ENCODE measurements at regions not wholly inside any gene's neighbourhood (a gene's known extent, or its start where the extent isn't known, plus 50 kb on each side); places are given as distances from the start of the nearest gene placed in this dataset.

DNA sequence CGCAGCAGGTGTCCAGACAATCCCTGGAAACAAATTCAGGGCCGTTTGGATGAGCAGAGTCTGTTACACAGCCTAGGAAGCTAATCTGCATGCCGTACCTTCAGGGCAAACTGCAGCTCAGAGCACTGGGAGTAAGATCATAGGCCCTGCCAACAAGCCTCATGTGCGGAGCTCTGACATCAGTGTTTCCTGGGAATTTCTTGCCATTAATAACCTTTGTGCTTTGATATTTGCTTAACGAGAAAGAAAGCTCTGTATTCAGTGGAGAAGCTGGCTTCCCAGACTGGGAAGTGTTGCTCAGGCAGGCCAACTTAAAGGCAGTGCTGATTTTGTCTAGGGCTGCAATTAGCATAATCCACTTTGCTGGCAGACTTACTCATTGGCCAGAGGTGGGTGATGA is 116.1 kb upstream of the KLHL25 start:
- no peak overlapping the region for H3K27ac ChIP-seq (ENCODE audit: low read depth, low read length)
- no peaks in the 10 kb centered on the region for H3F3A ChIP-seq (ENCODE audit: control insufficient read depth, insufficient read depth)
- TF ChIP-seq, protein P1, sequence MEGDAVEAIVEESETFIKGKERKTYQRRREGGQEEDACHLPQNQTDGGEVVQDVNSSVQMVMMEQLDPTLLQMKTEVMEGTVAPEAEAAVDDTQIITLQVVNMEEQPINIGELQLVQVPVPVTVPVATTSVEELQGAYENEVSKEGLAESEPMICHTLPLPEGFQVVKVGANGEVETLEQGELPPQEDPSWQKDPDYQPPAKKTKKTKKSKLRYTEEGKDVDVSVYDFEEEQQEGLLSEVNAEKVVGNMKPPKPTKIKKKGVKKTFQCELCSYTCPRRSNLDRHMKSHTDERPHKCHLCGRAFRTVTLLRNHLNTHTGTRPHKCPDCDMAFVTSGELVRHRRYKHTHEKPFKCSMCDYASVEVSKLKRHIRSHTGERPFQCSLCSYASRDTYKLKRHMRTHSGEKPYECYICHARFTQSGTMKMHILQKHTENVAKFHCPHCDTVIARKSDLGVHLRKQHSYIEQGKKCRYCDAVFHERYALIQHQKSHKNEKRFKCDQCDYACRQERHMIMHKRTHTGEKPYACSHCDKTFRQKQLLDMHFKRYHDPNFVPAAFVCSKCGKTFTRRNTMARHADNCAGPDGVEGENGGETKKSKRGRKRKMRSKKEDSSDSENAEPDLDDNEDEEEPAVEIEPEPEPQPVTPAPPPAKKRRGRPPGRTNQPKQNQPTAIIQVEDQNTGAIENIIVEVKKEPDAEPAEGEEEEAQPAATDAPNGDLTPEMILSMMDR (IDR thresholded peaks at IDR 0.05; ENCODE audit: low read depth, low read length, poor library complexity, severe bottlenecking), result no peak
- TF ChIP-seq EZH2phosphoT487 (IDR thresholded peaks at IDR 0.05; ENCODE audit: borderline replicate concordance, low read length), result no peak
- no peaks in the 10 kb centered on the region for H3K9me3 ChIP-seq (ENCODE audit: control insufficient read depth, insufficient read depth, low read length)
- H3K4me2 ChIP-seq (ENCODE audit: low read length), result no peak overlapping the region
- no peaks in the 10 kb centered on the region for H3K4me1 ChIP-seq (ENCODE audit: control insufficient read depth, low read length)
- H3K4me3 ChIP-seq (ENCODE audit: low read length), result no peak overlapping the region
- no peaks in the 10 kb centered on the region for H3K36me3 ChIP-seq (ENCODE audit: control insufficient read depth, low read length)
- H3K79me2 ChIP-seq (ENCODE audit: control insufficient read depth, low read length), result no peaks in the 10 kb centered on the region
- no peaks in the 10 kb centered on the region for H4K20me1 ChIP-seq (ENCODE audit: control insufficient read depth, insufficient read depth, low read depth, low read length)
- H3K9me2 ChIP-seq (replicated peaks; ENCODE audit: control insufficient read depth, low read length), result no peaks in the 10 kb centered on the region
- peaks cover 8% of the 10 kb centered on the region; the same call in 1 of the 2 replicates for H3K27me3 ChIP-seq (ENCODE audit: control insufficient read depth, low read length)

DNA sequence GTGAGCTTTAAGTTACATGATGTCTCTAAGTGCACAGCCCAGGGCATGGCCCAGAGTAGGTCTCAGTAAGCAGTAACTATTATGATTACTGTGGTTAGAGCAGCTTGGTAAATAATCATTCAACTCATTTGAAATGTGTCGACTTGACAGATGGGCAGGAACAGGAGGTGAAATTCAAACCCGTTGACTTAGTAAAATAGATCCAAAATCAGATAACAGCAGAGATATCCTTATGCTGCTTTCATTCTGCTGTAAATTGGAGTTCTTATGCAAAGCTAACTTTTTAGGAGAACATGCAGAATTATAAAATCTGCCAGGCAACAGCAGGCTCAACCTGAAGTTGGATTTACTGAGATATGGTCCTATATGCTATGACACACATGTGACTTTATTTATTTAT is 118.7 kb upstream of the KLHL25 start:
- Histone ChIP-seq H3K36me3 (ENCODE audit: control insufficient read depth, low read length) (no peaks in the 10 kb centered on the region), H3K9me3 (ENCODE audit: control insufficient read depth, insufficient read depth, low read length) (no peaks in the 10 kb centered on the region), H3K79me2 (ENCODE audit: control insufficient read depth, low read length) (no peaks in the 10 kb centered on the region), H3F3A (ENCODE audit: control insufficient read depth, insufficient read depth) (no peaks in the 10 kb centered on the region), H3K27ac (ENCODE audit: low read depth, low read length) (no peak overlapping the region), H3K4me3 (ENCODE audit: low read length) (no peak overlapping the region), H4K20me1 (ENCODE audit: control insufficient read depth, insufficient read depth, low read depth, low read length) (no peaks in the 10 kb centered on the region), H3K27me3 (ENCODE audit: control insufficient read depth, low read length) (peaks cover 18% of the 10 kb centered on the region), H3K4me2 (ENCODE audit: low read length) (no peak overlapping the region), H3K9me2 (replicated peaks; ENCODE audit: control insufficient read depth, low read length) (no peaks in the 10 kb centered on the region), H3K4me1 (ENCODE audit: control insufficient read depth, low read length) (no peaks in the 10 kb centered on the region)
- TF ChIP-seq, protein P1 (IDR thresholded peaks at IDR 0.05; ENCODE audit: low read depth, low read length, poor library complexity, severe bottlenecking), result no peak
- no peak for TF ChIP-seq EZH2phosphoT487 (IDR thresholded peaks at IDR 0.05; ENCODE audit: borderline replicate concordance, low read length)

DNA sequence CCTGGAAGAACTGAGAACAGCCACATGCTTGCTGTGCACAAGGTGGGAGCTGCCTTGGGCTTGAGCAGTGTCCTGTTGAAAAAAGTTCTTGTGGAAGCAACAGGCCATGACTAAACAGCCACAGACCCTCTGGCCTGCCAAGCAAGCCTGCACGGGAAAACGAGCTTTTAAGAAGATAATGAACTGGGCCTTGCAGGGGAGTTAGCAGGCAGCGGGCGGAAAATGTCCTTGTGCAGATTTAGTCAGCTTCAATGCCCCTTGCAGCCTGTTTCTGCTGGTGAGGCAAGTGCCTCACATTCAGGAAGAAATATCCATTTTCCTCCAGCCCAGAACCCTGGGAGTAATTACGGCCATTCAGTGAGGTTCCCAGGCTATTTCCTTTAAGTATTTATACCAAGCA is 126.2 kb upstream of the KLHL25 start:
- no peak overlapping the region for H3K4me3 ChIP-seq (ENCODE audit: low read length)
- H3K4me1 ChIP-seq (ENCODE audit: control insufficient read depth, low read length), result no peaks in the 10 kb centered on the region
- no peaks in the 10 kb centered on the region for H3F3A ChIP-seq (ENCODE audit: control insufficient read depth, insufficient read depth)
- peaks cover 10% of the 10 kb centered on the region for H3K27me3 ChIP-seq (ENCODE audit: control insufficient read depth, low read length)
- no peaks in the 10 kb centered on the region for H3K9me3 ChIP-seq (ENCODE audit: control insufficient read depth, insufficient read depth, low read length)
- H3K9me2 ChIP-seq (replicated peaks; ENCODE audit: control insufficient read depth, low read length), result no peaks in the 10 kb centered on the region
- no peaks in the 10 kb centered on the region for H3K36me3 ChIP-seq (ENCODE audit: control insufficient read depth, low read length)
- no peaks in the 10 kb centered on the region for H4K20me1 ChIP-seq (ENCODE audit: control insufficient read depth, insufficient read depth, low read depth, low read length)
- no peak for TF ChIP-seq EZH2phosphoT487 (IDR thresholded peaks at IDR 0.05; ENCODE audit: borderline replicate concordance, low read length)
- TF ChIP-seq, protein P1 (IDR thresholded peaks at IDR 0.05; ENCODE audit: low read depth, low read length, poor library complexity, severe bottlenecking), result no peak
- no peak overlapping the region for H3K27ac ChIP-seq (ENCODE audit: low read depth, low read length)
- H3K4me2 ChIP-seq (ENCODE audit: low read length), result no peak overlapping the region
- no peaks in the 10 kb centered on the region for H3K79me2 ChIP-seq (ENCODE audit: control insufficient read depth, low read length)

DNA sequence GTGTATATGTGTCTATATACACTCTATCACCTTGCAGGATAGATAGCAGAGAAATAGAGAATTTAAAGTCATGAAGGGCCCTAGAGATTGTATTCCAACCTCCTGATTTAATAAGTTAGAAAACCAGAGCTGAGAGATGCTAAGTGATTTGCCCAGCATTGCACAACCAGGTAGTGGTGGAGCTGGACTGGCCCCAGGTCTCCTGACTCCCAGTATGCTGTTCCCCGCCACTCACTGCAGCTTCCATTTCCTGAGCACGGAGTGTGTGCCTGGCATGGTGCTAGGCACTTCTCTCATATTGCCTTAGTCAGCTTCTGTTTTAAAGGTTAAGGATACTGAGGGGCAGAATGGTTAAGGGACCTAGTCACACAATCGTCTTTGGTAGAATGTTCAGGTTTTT is 129.4 kb upstream of the KLHL25 start:
- Histone ChIP-seq H3K9me2 (replicated peaks; ENCODE audit: control insufficient read depth, low read length) (no peaks in the 10 kb centered on the region), H3K9me3 (ENCODE audit: control insufficient read depth, insufficient read depth, low read length) (no peaks in the 10 kb centered on the region), H3F3A (ENCODE audit: control insufficient read depth, insufficient read depth) (no peaks in the 10 kb centered on the region), H3K79me2 (ENCODE audit: control insufficient read depth, low read length) (no peaks in the 10 kb centered on the region), H3K36me3 (ENCODE audit: control insufficient read depth, low read length) (no peaks in the 10 kb centered on the region), H3K4me2 (ENCODE audit: low read length) (no peak overlapping the region), H3K4me3 (ENCODE audit: low read length) (no peak overlapping the region), H3K4me1 (ENCODE audit: control insufficient read depth, low read length) (no peaks in the 10 kb centered on the region), H3K27ac (ENCODE audit: low read depth, low read length) (no peak overlapping the region), H3K27me3 (ENCODE audit: control insufficient read depth, low read length) (no peaks in the 10 kb centered on the region), H4K20me1 (ENCODE audit: control insufficient read depth, insufficient read depth, low read depth, low read length) (no peaks in the 10 kb centered on the region)
- TF ChIP-seq, protein P1 (IDR thresholded peaks at IDR 0.05; ENCODE audit: low read depth, low read length, poor library complexity, severe bottlenecking), result no peak
- TF ChIP-seq EZH2phosphoT487 (IDR thresholded peaks at IDR 0.05; ENCODE audit: borderline replicate concordance, low read length), result no peak
